ENCODE measurements at regions not wholly inside any gene's neighbourhood (a gene's known extent, or its start where the extent isn't known, plus 50 kb on each side); places are given as distances from the start of the nearest gene placed in this dataset.

- no peak overlapping the region for H3K9ac ChIP-seq (ENCODE audit: low read length)
- no peak overlapping the region for H2AFZ ChIP-seq (ENCODE audit: low read length)
- H3K79me2 ChIP-seq (ENCODE audit: low read length), result no peaks in the 10 kb centered on the region
- no peak overlapping the region for H3K4me3 ChIP-seq (ENCODE audit: low read length)
- ChIA-PET CTCF (no interaction called here), POLR2A (ENCODE audit: unreplicated experiment) (no interaction called here)
- intact Hi-C loops (cut with micrococcal nuclease), result no loop called here
- H3K27ac ChIP-seq (ENCODE audit: low read length), result no peak overlapping the region
- H3K27me3 ChIP-seq (ENCODE audit: low read length), result no peaks in the 10 kb centered on the region
- H3K9me3 ChIP-seq (ENCODE audit: low read length), result no peaks in the 10 kb centered on the region
- H3K4me2 ChIP-seq (ENCODE audit: low read length), result no peak overlapping the region
- no peaks in the 10 kb centered on the region for H3F3A ChIP-seq (ENCODE audit: low read length, unreplicated experiment)
- no peaks in the 10 kb centered on the region for H3K4me1 ChIP-seq (ENCODE audit: insufficient read depth, low read length)
- H4K20me1 ChIP-seq (ENCODE audit: low read length), result no peaks in the 10 kb centered on the region
- BruUV-seq (replicated peaks), result no TSS peak
- no peaks in the 10 kb centered on the region for H3K9me2 ChIP-seq (replicated peaks; ENCODE audit: low read length)
- DNase-seq (no peak), ATAC-seq (no peak)
- no peaks in the 10 kb centered on the region for H3K36me3 ChIP-seq (ENCODE audit: low read depth, low read length)
- TF ChIP-seq EZH2phosphoT487 (IDR thresholded peaks at IDR 0.05; ENCODE audit: borderline replicate concordance, low read length), result no peak
- no peak for TF ChIP-seq EZH2 (IDR thresholded peaks at IDR 0.05; ENCODE audit: low read length, unreplicated experiment)
- TF ChIP-seq CTCF (conservative IDR thresholded peaks at IDR 0.05; ENCODE audit: low read depth, low read length), result no peak
Observed at GRCh38 chr2:199018826-199019225, 438.9 kb downstream of the SATB2 start.

GRCh38 chr2:199015072-199015471, 442.7 kb downstream of the SATB2 start:
- H3K9me3 ChIP-seq (ENCODE audit: low read length), result no peaks in the 10 kb centered on the region
- no peaks in the 10 kb centered on the region for H3K27me3 ChIP-seq (ENCODE audit: low read length)
- no peaks in the 10 kb centered on the region for H4K20me1 ChIP-seq (ENCODE audit: low read length)
- TF ChIP-seq EZH2phosphoT487 (IDR thresholded peaks at IDR 0.05; ENCODE audit: borderline replicate concordance, low read length), result no peak
- TF ChIP-seq CTCF (conservative IDR thresholded peaks at IDR 0.05; ENCODE audit: low read depth, low read length), result no peak
- no peak for TF ChIP-seq EZH2 (IDR thresholded peaks at IDR 0.05; ENCODE audit: low read length, unreplicated experiment)
- DNase-seq (no peak), ATAC-seq (no peak)
- no peaks in the 10 kb centered on the region for H3K36me3 ChIP-seq (ENCODE audit: low read depth, low read length)
- H3K79me2 ChIP-seq (ENCODE audit: low read length), result no peaks in the 10 kb centered on the region
- no peaks in the 10 kb centered on the region for H3F3A ChIP-seq (ENCODE audit: low read length, unreplicated experiment)
- POLR2A ChIA-PET (ENCODE audit: unreplicated experiment), result no interaction called here
- no peak overlapping the region for H3K4me3 ChIP-seq (ENCODE audit: low read length)
- no peak overlapping the region for H3K4me2 ChIP-seq (ENCODE audit: low read length)
- intact Hi-C loops (cut with micrococcal nuclease), result no loop called here
- H3K9me2 ChIP-seq (replicated peaks; ENCODE audit: low read length), result no peaks in the 10 kb centered on the region
- H2AFZ ChIP-seq (ENCODE audit: low read length), result no peak overlapping the region
- no peaks in the 10 kb centered on the region for H3K4me1 ChIP-seq (ENCODE audit: insufficient read depth, low read length)
- no peak overlapping the region for H3K27ac ChIP-seq (ENCODE audit: low read length)
- CTCF ChIA-PET, result no interaction called here
- no peak overlapping the region for H3K9ac ChIP-seq (ENCODE audit: low read length)
- BruUV-seq (replicated peaks), result no TSS peak

GRCh38 chr2:199014226-199014625, 443.5 kb downstream of the SATB2 start:
- ATAC-seq, result no peak
- Histone ChIP-seq H3K27me3 (ENCODE audit: low read length) (no peaks in the 10 kb centered on the region), H2AFZ (ENCODE audit: low read length) (no peak overlapping the region), H3K9ac (ENCODE audit: low read length) (no peak overlapping the region), H3K9me2 (replicated peaks; ENCODE audit: low read length) (no peaks in the 10 kb centered on the region), H3K79me2 (ENCODE audit: low read length) (no peaks in the 10 kb centered on the region), H3F3A (ENCODE audit: low read length, unreplicated experiment) (no peaks in the 10 kb centered on the region), H3K27ac (ENCODE audit: low read length) (no peak overlapping the region), H4K20me1 (ENCODE audit: low read length) (no peaks in the 10 kb centered on the region), H3K9me3 (ENCODE audit: low read length) (no peaks in the 10 kb centered on the region), H3K4me3 (ENCODE audit: low read length) (no peak overlapping the region), H3K4me2 (ENCODE audit: low read length) (no peak overlapping the region), H3K36me3 (ENCODE audit: low read depth, low read length) (no peaks in the 10 kb centered on the region), H3K4me1 (ENCODE audit: insufficient read depth, low read length) (no peaks in the 10 kb centered on the region)
- no TSS peak for BruUV-seq (replicated peaks)
- intact Hi-C loops (cut with micrococcal nuclease), result no loop called here
- TF ChIP-seq CTCF (conservative IDR thresholded peaks at IDR 0.05; ENCODE audit: low read depth, low read length), result no peak
- TF ChIP-seq EZH2 (IDR thresholded peaks at IDR 0.05; ENCODE audit: low read length, unreplicated experiment), result no peak
- TF ChIP-seq EZH2phosphoT487 (IDR thresholded peaks at IDR 0.05; ENCODE audit: borderline replicate concordance, low read length), result no peak
- CTCF ChIA-PET, result no interaction called here
- POLR2A ChIA-PET (ENCODE audit: unreplicated experiment), result no interaction called here
- DNase-seq, result no peak

All from PC-3 (cell line).